IMR-90 (cell line): ENCODE measurements at regions not wholly inside any gene's neighbourhood (a gene's known extent, or its start where the extent isn't known, plus 50 kb on each side); places are given as distances from the start of the nearest gene placed in this dataset.

Source experiments
- MAZ ChIP-seq: IDR thresholded peaks from 2 replicates; pipeline ENCODE4 v1.6.1; 2012; ENCODE audit warnings: low read depth, mild to moderate bottlenecking, low read length, improper control_type of control experiment, moderate library complexity, borderline replicate concordance
- NFE2L2 ChIP-seq: fragments of 150-350 bp; IDR thresholded peaks from 2 replicates; pipeline ENCODE4 v1.6.1; 2016; ENCODE audit warnings: low read depth, mild to moderate bottlenecking, low read length
- POLR2A ChIP-seq: IDR thresholded peaks from 2 replicates; pipeline ENCODE4 v1.6.1; 2012; ENCODE audit warnings: mild to moderate bottlenecking, low read depth, low read length
- RAD21 ChIP-seq: IDR thresholded peaks from 2 replicates; pipeline ENCODE4 v1.6.1; 2012; ENCODE audit warnings: low read length, improper control_type of control experiment
- USF2 ChIP-seq: fragments of 150-350 bp; IDR thresholded peaks from 2 replicates; pipeline ENCODE4 v1.6.1; 2017; ENCODE audit warnings: mild to moderate bottlenecking, antibody characterized with exemption, low read length, low read depth
- TF ChIP-seq, protein P1 (sequence below): conservative IDR thresholded peaks from 2 replicates; pipeline ENCODE4 v1.5.1; 2012; ENCODE audit warnings: mild to moderate bottlenecking, low read depth, low read length, improper control_type of control experiment

DNA sequence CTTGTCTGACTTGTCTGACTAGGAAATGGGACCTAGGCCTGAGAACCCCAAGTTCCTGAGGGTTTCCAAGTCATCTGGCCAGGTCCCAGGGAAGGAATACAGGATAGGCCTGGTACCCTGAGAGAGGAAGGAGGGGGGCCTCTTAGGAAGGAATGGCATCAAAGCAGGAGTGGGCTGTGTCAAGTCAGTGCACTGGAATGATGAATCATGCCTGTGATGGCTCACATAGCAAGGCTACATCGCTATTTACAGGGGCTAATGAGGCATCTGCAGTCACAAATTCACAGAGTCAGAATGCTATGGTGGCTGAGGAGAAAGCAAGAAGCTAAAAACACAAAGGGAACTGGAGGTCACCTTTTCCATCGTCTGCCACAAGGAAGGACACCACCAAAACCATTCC, 247.3 kb downstream of the NXPE2 start:
- TF ChIP-seq POLR2A (no peak), RAD21 (no peak), MAZ (no peak), NFE2L2 (no peak), USF2 (no peak)
- TF ChIP-seq, protein P1, sequence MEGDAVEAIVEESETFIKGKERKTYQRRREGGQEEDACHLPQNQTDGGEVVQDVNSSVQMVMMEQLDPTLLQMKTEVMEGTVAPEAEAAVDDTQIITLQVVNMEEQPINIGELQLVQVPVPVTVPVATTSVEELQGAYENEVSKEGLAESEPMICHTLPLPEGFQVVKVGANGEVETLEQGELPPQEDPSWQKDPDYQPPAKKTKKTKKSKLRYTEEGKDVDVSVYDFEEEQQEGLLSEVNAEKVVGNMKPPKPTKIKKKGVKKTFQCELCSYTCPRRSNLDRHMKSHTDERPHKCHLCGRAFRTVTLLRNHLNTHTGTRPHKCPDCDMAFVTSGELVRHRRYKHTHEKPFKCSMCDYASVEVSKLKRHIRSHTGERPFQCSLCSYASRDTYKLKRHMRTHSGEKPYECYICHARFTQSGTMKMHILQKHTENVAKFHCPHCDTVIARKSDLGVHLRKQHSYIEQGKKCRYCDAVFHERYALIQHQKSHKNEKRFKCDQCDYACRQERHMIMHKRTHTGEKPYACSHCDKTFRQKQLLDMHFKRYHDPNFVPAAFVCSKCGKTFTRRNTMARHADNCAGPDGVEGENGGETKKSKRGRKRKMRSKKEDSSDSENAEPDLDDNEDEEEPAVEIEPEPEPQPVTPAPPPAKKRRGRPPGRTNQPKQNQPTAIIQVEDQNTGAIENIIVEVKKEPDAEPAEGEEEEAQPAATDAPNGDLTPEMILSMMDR, result no peak
